Mammary epithelial cell (primary cell): ENCODE measurements at regions not wholly inside any gene's neighbourhood (a gene's known extent, or its start where the extent isn't known, plus 50 kb on each side); places are given as distances from the start of the nearest gene placed in this dataset.

Experiments used
- EZH2 ChIP-seq: IDR thresholded peaks from 2 replicates; pipeline ENCODE4 v1.6.1; 2012; ENCODE audit warnings: low read length, inconsistent platforms, borderline replicate concordance
- TF ChIP-seq, protein P1 (sequence below), 2 donors: IDR thresholded peaks in 1 of 2; conservative IDR thresholded peaks in 1 of 2; 2 replicates each; pipeline ENCODE4 v1.5.1; 2011 to 2012; ENCODE audit warnings: inconsistent platforms in 2 of 2, low read length in 2 of 2, mild to moderate bottlenecking in 2 of 2, control low read depth in 1 of 2, low read depth in 1 of 2; ENCODE audit not compliant: insufficient read depth in 1 of 2; ENCODE audit errors: extremely low read depth in 1 of 2

DNA sequence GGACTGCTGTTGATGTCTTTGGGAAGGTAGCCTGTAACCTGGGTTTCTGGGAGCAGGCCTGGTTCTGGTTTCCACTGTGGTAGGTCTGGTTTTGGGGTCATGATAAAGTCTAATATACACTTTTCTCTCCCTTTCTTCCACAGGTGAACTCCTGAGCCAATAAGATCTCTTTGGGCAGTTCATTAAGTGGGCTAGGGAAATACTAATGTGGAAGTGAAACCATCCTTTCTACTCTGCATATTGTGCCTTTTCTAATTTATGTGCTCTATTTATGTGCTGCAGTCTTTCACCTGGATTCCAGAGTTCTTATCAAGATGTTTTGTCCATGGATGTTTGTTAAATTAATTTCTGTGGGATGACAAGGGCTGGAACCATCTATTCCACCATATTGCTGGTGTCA, 165.7 kb upstream of the PTPRK start:
- TF ChIP-seq, protein P1, sequence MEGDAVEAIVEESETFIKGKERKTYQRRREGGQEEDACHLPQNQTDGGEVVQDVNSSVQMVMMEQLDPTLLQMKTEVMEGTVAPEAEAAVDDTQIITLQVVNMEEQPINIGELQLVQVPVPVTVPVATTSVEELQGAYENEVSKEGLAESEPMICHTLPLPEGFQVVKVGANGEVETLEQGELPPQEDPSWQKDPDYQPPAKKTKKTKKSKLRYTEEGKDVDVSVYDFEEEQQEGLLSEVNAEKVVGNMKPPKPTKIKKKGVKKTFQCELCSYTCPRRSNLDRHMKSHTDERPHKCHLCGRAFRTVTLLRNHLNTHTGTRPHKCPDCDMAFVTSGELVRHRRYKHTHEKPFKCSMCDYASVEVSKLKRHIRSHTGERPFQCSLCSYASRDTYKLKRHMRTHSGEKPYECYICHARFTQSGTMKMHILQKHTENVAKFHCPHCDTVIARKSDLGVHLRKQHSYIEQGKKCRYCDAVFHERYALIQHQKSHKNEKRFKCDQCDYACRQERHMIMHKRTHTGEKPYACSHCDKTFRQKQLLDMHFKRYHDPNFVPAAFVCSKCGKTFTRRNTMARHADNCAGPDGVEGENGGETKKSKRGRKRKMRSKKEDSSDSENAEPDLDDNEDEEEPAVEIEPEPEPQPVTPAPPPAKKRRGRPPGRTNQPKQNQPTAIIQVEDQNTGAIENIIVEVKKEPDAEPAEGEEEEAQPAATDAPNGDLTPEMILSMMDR (conservative IDR thresholded peaks at IDR 0.05 in 1 of 2, IDR thresholded peaks at IDR 0.05 in 1 of 2; ENCODE audit: extremely low read depth in 1 of 2, insufficient read depth in 1 of 2, low read depth in 1 of 2, low read length in 2 of 2), result no peak
- TF ChIP-seq EZH2, result no peak
